A673 (cell line): ENCODE measurements at regions not wholly inside any gene's neighbourhood (a gene's known extent, or its start where the extent isn't known, plus 50 kb on each side); places are given as distances from the start of the nearest gene placed in this dataset.

Experiments
- BruUV-seq: library from RNA; stranded (reverse); fragments of 400-500 nt; replicated peaks from 2 replicates; lab custom pipeline; 2021; lab: Mats Ljungman, UMichigan
- CTCF ChIA-PET: fragments of 300-600 bp; sonication (Branson Sonifier 250); formaldehyde crosslinking; loops from one replicate; lab custom pipeline; 2022; ENCODE audit warnings: antibody characterized with exemption; lab: Charles Lee
- POLR2A ChIA-PET: fragments of 300-600 bp; sonication (Branson Sonifier 250); formaldehyde crosslinking; loops from one replicate; lab custom pipeline; 2022; ENCODE audit warnings: antibody characterized with exemption; ENCODE audit not compliant: low non-redundant PET; lab: Charles Lee
- DNase-seq: peaks from one replicate; pipeline ENCODE4 v3.0.0-alpha.2; 2015; ENCODE audit warnings: low spot score
- H3K27ac ChIP-seq: fragments of 200-600 bp; sonication (generic); 2 replicates; pipeline ENCODE4 v1.5.1; 2016; ENCODE audit warnings: mixed run types, low read depth, mild to moderate bottlenecking, mixed read lengths, antibody characterized with exemption, low read length; ENCODE audit not compliant: poor library complexity, severe bottlenecking
- H3K27me3 ChIP-seq: fragments of 200-600 bp; sonication (generic); replicated peaks from 2 replicates; pipeline ENCODE4 v1.6.1; 2017; ENCODE audit warnings: mixed run types, low read depth, mild to moderate bottlenecking, mixed read lengths, antibody characterized with exemption, low read length; ENCODE audit not compliant: insufficient read depth, poor library complexity
- H3K36me3 ChIP-seq: fragments of 200-600 bp; sonication (generic); 2 replicates; pipeline ENCODE4 v1.6.1; 2016; ENCODE audit warnings: mixed run types, mild to moderate bottlenecking, mixed read lengths, antibody characterized with exemption, low read length; ENCODE audit not compliant: insufficient read depth, poor library complexity, severe bottlenecking
- H3K4me1 ChIP-seq: fragments of 200-600 bp; sonication (generic); 2 replicates; pipeline ENCODE4 v1.6.1; 2017; ENCODE audit warnings: mixed run types, mild to moderate bottlenecking, mixed read lengths, antibody characterized with exemption, low read length; ENCODE audit not compliant: insufficient read depth, poor library complexity, severe bottlenecking
- H3K4me3 ChIP-seq: fragments of 200-600 bp; sonication (generic); 2 replicates; pipeline ENCODE4 v1.5.1; 2016; ENCODE audit warnings: low read depth, mixed run types, mild to moderate bottlenecking, mixed read lengths, low read length; ENCODE audit not compliant: poor library complexity, severe bottlenecking
- H3K9me3 ChIP-seq: fragments of 200-600 bp; sonication (generic); 2 replicates; pipeline ENCODE4 v1.6.1; 2016; ENCODE audit warnings: mixed run types, low read depth, mild to moderate bottlenecking, mixed read lengths, antibody characterized with exemption, low read length; ENCODE audit not compliant: poor library complexity, severe bottlenecking
- EZH2 ChIP-seq: fragments of 200-600 bp; sonication (generic); IDR thresholded peaks from 2 replicates; pipeline ENCODE4 v1.6.1; 2017; ENCODE audit warnings: borderline replicate concordance, low read depth, mild to moderate bottlenecking, mixed read lengths, antibody characterized with exemption, low read length; ENCODE audit not compliant: poor library complexity, severe bottlenecking
- intact Hi-C: fragments of 100-400 bp; cut with micrococcal nuclease; formaldehyde crosslinking; loops from one replicate; pipeline ENCODE4 v1.10.0; 2022; ENCODE audit not compliant: unreplicated experiment
- TF ChIP-seq, protein P1 (sequence below): fragments of 300-800, 200-600 bp; sonication (generic); conservative IDR thresholded peaks from 2 replicates; pipeline ENCODE4 v1.5.1; 2017; ENCODE audit warnings: low read depth, mild to moderate bottlenecking, antibody characterized with exemption, low read length, moderate library complexity, mixed read lengths

DNA sequence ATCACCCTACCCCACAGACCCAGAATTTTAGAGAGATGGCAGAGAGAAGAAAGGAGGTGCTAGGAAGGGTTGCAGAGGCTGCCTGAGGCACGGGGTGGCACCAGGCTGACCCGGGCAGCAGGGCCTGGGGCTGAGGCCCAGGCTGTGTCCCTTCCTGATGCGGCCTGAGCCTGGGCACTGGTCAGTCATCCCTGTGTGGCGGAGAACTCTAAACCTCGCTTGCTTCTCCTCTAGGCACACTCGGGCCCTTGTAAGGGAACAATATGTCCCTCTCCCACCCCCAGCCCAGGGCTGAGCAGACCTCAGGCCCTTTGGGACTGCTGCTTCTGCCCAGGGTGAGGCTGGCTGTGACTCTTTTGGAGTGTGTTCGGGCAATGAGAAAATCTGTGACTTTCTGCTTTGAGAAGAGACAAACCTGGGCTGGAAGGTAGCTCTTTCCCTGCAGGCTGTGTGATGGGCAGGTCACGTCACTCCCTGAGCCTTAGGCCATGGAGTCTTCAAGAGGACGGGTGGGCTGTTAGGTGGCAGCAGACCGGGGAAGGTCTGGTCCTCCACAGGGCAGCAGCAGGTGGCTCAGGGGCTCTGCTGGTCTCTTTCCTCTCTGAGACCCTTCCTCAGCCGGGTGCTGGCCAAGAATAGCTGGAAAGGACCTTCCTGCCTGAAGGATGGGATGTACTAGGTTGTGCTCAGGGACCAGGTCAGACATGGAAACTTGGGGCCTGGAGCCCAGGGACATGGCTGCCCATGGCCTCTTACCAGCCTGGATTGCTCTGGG is 96.8 kb downstream of the GLI2 start:
- Histone ChIP-seq H3K27me3 (no peaks in the 10 kb centered on the region), H3K4me3 (no peak overlapping the region), H3K9me3 (no peaks in the 10 kb centered on the region), H3K36me3 (no peaks in the 10 kb centered on the region), H3K27ac (no peak overlapping the region), H3K4me1 (peaks cover 16% of the 10 kb centered on the region)
- BruUV-seq: no TSS peak
- ChIA-PET CTCF (no interaction called here), POLR2A (no interaction called here)
- intact Hi-C loops: no loop called here
- TF ChIP-seq, protein P1, sequence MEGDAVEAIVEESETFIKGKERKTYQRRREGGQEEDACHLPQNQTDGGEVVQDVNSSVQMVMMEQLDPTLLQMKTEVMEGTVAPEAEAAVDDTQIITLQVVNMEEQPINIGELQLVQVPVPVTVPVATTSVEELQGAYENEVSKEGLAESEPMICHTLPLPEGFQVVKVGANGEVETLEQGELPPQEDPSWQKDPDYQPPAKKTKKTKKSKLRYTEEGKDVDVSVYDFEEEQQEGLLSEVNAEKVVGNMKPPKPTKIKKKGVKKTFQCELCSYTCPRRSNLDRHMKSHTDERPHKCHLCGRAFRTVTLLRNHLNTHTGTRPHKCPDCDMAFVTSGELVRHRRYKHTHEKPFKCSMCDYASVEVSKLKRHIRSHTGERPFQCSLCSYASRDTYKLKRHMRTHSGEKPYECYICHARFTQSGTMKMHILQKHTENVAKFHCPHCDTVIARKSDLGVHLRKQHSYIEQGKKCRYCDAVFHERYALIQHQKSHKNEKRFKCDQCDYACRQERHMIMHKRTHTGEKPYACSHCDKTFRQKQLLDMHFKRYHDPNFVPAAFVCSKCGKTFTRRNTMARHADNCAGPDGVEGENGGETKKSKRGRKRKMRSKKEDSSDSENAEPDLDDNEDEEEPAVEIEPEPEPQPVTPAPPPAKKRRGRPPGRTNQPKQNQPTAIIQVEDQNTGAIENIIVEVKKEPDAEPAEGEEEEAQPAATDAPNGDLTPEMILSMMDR: no peak
- TF ChIP-seq EZH2: no peak
- no peak for DNase-seq

DNA sequence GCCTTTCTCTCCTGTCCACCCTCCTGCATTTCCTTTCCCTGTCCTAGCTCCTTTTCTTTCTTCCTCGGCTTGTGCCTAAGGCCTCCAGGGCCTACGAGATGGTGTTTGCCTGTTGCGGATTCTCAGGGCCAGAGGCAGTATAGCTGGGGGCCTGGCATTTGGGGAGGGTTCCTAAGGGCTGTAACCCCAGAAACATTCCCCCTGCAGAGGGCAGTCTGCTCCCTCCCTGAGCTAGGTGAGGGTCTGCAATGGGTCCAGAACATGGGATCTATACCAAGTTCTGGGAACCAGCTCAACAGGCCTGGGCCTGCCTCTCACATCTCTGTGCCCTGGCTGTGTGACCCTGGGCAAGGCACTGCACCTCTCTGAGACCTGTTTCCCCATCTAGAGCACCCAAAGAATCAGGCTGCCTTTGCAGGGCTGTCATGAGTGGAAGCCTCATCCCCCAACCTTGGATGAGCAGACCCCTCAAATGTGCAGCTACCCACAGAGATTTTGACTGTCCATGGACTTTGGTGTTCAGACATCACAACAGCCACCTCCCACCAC is 97.5 kb downstream of the GLI2 start:
- ChIA-PET CTCF (no interaction called here), POLR2A (no interaction called here)
- BruUV-seq: no TSS peak
- DNase-seq: no peak
- no peaks in the 10 kb centered on the region for H3K9me3 ChIP-seq
- peaks cover 13% of the 10 kb centered on the region for H3K4me1 ChIP-seq
- no peaks in the 10 kb centered on the region for H3K36me3 ChIP-seq
- no peak for TF ChIP-seq EZH2
- TF ChIP-seq, protein P1: 0 out of 2 replicates have a peak, but pooled peaks have one; percentile 20
- no peak overlapping the region for H3K4me3 ChIP-seq
- no peak overlapping the region for H3K27ac ChIP-seq
- intact Hi-C loops: no loop called here
- H3K27me3 ChIP-seq: no peaks in the 10 kb centered on the region

DNA sequence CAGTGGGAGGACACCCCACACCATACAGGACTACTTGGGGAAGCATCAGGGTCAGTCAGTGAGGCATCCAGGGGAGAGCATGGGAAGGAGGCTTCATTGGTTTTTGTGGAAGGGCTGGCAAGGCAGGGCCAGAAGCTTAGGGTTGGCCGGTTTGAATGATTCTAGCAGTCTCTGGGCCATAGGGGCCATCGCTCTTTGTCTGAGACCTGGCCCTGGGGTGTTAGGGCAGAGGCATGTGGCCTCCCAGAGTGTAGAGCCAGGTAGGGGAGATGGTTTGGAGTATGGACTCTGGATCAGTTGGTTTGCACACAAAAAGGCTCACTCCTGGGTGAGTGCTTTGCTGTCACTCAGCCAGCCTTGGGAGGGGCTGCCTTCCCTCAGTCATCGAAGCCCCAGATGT is 98.5 kb downstream of the GLI2 start:
- POLR2A ChIA-PET: no interaction called here
- CTCF ChIA-PET: no interaction called here
- no peak overlapping the region for H3K4me3 ChIP-seq
- intact Hi-C loops: no loop called here
- no peaks in the 10 kb centered on the region for H3K36me3 ChIP-seq
- BruUV-seq: no TSS peak
- no peaks in the 10 kb centered on the region for H3K9me3 ChIP-seq
- no peaks in the 10 kb centered on the region for H3K27me3 ChIP-seq
- no peak overlapping the region for H3K27ac ChIP-seq
- H3K4me1 ChIP-seq: peaks cover 10% of the 10 kb centered on the region
- TF ChIP-seq EZH2: no peak
- TF ChIP-seq, protein P1: no peak
- no peak for DNase-seq
